ENCODE measurements at regions not wholly inside any gene's neighbourhood (a gene's known extent, or its start where the extent isn't known, plus 50 kb on each side); places are given as distances from the start of the nearest gene placed in this dataset.

DNA sequence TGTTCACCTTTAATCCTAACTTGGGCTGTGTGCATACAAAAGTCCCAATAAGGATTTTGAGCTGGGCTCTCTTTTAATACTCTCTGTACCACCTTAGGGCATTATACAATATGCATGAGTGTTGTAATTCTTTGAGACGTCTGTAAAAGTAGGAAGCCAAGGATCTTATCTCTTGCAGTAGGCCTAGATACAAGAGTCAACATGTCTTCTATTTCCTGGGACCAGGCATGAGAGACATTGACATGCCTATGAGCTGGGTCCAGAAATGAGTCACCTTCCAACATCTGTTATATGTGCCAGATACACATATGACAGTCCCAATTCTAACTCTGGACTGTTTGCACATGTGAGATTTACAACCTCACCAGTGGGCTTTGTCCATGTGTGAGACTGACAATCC lies 1911.2 kb downstream of the TP53TG3F start:
- TF ChIP-seq, protein P1, sequence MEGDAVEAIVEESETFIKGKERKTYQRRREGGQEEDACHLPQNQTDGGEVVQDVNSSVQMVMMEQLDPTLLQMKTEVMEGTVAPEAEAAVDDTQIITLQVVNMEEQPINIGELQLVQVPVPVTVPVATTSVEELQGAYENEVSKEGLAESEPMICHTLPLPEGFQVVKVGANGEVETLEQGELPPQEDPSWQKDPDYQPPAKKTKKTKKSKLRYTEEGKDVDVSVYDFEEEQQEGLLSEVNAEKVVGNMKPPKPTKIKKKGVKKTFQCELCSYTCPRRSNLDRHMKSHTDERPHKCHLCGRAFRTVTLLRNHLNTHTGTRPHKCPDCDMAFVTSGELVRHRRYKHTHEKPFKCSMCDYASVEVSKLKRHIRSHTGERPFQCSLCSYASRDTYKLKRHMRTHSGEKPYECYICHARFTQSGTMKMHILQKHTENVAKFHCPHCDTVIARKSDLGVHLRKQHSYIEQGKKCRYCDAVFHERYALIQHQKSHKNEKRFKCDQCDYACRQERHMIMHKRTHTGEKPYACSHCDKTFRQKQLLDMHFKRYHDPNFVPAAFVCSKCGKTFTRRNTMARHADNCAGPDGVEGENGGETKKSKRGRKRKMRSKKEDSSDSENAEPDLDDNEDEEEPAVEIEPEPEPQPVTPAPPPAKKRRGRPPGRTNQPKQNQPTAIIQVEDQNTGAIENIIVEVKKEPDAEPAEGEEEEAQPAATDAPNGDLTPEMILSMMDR (IDR thresholded peaks at IDR 0.05): no peak
- no peak for TF ChIP-seq POLR2AphosphoS5 (IDR thresholded peaks at IDR 0.05)
- no peak for TF ChIP-seq POLR2A (IDR thresholded peaks at IDR 0.05)

All from sigmoid colon (tissue), 4 donors.